ENCODE measurements at regions not wholly inside any gene's neighbourhood (a gene's known extent, or its start where the extent isn't known, plus 50 kb on each side); places are given as distances from the start of the nearest gene placed in this dataset.

DNA sequence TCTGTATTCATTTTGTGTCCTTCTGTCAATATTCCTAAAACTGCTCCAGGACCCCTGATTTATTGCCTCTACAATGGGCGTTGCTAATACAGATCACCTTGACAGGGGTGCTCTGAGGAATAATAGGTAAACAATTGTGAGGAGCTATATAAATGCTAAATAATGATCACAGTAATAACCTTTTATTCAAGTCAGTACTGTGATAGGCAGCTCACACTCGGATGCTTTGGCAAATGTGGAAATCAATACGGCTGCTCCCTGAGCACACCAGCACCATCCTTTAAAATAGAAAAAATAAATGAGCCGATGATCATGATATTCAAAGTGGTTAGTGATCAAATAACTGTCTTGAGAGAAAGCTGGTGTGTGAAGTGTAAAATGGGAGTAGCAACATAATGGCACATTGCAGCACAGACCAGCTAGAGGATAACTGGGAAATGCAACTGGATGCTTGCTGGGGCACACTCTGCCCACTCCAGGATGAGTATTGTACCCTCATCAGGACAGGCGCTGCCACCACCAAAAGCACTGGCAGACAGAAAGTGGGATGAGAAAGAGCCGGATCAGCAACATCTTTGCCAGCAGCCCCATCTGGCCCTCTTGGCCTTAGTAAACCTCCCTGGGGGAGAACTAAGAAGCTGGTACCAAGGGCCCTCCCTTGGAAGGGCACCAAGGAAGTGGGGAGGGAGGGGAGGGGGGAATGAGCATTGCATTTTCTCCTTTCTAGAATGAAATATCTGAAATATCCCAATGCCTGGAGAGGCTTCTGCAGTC is 69.4 kb upstream of the SPATA31D4 start:
- no peak for DNase-seq (ENCODE audit: extremely low read depth, low read depth)
- TF ChIP-seq, protein P1, sequence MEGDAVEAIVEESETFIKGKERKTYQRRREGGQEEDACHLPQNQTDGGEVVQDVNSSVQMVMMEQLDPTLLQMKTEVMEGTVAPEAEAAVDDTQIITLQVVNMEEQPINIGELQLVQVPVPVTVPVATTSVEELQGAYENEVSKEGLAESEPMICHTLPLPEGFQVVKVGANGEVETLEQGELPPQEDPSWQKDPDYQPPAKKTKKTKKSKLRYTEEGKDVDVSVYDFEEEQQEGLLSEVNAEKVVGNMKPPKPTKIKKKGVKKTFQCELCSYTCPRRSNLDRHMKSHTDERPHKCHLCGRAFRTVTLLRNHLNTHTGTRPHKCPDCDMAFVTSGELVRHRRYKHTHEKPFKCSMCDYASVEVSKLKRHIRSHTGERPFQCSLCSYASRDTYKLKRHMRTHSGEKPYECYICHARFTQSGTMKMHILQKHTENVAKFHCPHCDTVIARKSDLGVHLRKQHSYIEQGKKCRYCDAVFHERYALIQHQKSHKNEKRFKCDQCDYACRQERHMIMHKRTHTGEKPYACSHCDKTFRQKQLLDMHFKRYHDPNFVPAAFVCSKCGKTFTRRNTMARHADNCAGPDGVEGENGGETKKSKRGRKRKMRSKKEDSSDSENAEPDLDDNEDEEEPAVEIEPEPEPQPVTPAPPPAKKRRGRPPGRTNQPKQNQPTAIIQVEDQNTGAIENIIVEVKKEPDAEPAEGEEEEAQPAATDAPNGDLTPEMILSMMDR (IDR thresholded peaks at IDR 0.05; ENCODE audit: low read depth, low read length) = no peak

DNA sequence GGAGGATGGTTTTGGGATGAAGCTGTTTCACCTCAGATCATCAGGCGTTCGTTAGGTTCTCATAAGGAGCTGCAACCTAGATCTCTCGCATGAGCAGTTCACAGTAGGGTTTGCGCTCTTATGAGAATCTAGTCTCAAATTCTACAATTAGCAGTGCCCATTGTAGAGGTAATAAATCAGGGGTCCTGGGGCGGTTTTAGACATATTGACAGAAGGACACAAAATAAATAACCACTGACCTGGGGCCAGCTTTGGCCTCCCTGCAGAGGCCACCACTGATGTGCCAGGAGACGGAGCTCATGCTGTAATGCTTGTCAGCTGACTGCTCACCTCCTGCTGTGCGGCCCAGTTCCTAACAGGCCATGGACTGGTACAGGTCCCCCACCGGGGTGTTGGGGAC is 67.6 kb upstream of the SPATA31D4 start:
- no peak for DNase-seq (ENCODE audit: extremely low read depth, low read depth)
- TF ChIP-seq, protein P1 (IDR thresholded peaks at IDR 0.05; ENCODE audit: low read depth, low read length) = no peak

DNA sequence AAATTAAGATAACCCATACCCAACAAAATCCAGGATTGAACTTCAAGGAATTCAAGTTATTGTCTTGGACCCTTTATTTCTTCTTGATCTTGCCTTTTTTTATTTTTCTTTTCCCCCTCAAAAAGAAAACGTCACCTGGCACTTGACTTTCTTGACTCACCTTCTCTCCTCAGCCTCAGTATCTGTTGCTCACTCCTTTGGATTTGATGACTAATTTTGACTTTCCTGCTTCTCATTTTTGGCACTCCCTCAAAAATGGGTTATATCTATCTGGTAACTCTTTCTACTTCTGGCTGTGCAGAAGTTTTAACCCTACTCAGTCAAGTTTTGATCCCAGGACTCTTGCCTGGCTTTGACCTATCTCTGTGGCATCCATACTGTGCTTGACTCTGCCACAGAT is 66.6 kb upstream of the SPATA31D4 start:
- no peak for DNase-seq (ENCODE audit: extremely low read depth, low read depth)
- TF ChIP-seq, protein P1 (IDR thresholded peaks at IDR 0.05; ENCODE audit: low read depth, low read length) = no peak

DNA sequence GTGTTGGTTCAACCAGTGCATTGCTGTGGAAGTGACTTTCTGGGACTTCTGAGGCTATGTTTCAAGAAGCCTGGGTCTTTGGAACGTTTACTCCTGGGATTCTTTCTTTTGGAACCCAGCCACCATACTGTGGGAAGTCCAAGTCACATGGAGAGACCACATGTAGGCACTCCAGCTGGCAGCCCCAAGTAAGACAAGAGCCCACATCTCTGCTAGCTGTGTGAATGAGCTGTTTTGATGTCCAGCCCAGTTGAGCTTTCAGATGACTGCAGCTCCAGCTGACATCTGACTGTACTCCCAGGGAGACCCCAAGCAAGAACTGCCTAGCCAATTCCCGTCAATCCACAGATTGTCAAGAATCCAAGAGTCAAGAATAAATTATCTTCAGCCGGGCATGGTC is 60.1 kb upstream of the SPATA31D4 start:
- DNase-seq (ENCODE audit: extremely low read depth, low read depth) = no peak
- TF ChIP-seq, protein P1 (IDR thresholded peaks at IDR 0.05; ENCODE audit: low read depth, low read length) = no peak

DNA sequence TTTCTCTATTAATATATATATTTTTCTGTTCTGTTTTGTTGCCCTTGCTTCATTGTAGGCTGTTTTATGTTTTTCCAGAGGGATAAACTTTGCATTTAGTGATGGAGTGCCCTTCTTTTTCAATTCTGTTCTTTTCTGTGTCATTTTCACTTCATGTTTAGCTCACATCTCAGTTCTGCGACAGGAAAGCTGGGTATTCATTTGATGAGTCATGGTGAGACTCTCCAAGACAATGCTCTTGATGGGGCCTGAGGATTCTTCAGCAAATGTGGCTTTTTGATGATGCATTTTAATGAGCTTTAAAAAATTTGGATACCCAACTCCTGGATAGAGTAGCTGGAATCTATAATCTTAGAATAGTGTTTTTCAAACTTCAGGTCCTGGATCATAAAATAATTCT is 56.5 kb upstream of the SPATA31D4 start:
- DNase-seq (ENCODE audit: extremely low read depth, low read depth) = no peak
- TF ChIP-seq, protein P1 (IDR thresholded peaks at IDR 0.05; ENCODE audit: low read depth, low read length) = no peak

DNA sequence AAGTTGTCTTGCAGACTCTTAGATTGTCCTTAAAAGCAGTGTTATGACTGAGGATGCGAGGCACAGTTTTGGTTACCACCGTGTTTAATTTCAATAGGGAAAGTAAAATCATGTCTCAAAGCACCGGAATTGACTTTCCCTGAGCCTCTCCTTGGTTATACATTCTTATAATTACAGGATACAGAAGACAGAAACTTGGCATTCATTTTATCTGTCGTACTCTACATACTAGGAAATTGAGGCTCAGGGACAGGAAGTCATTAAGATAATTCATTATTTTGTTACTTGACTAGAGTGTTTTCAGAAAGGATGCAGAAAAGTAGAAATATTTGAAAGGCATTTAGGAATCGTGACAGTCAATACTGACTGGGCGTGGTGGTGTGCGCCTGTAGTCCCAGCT is 54.0 kb upstream of the SPATA31D4 start:
- TF ChIP-seq, protein P1 (IDR thresholded peaks at IDR 0.05; ENCODE audit: low read depth, low read length) = no peak
- no peak for DNase-seq (ENCODE audit: extremely low read depth, low read depth)

- peak; percentile 48 for DNase-seq (ENCODE audit: extremely low read depth, low read depth)
- TF ChIP-seq, protein P1 (IDR thresholded peaks at IDR 0.05; ENCODE audit: low read depth, low read length) = no peak
Observed at GRCh38 chr9:81874931-81875330, 53.3 kb upstream of the SPATA31D4 start.

Measured in AG09319 (cell line).